ENCODE measurements at regions not wholly inside any gene's neighbourhood (a gene's known extent, or its start where the extent isn't known, plus 50 kb on each side); places are given as distances from the start of the nearest gene placed in this dataset.

GRCh38 chr15:47179988-47180387, 537.3 kb upstream of the SEMA6D start:
- TF ChIP-seq CTCF (IDR thresholded peaks at IDR 0.05) = no peak
- TF ChIP-seq POLR2A (IDR thresholded peaks at IDR 0.05) = no peak

All from body of pancreas (tissue), 4 donors.